ENCODE measurements at regions not wholly inside any gene's neighbourhood (a gene's known extent, or its start where the extent isn't known, plus 50 kb on each side); places are given as distances from the start of the nearest gene placed in this dataset.

DNA sequence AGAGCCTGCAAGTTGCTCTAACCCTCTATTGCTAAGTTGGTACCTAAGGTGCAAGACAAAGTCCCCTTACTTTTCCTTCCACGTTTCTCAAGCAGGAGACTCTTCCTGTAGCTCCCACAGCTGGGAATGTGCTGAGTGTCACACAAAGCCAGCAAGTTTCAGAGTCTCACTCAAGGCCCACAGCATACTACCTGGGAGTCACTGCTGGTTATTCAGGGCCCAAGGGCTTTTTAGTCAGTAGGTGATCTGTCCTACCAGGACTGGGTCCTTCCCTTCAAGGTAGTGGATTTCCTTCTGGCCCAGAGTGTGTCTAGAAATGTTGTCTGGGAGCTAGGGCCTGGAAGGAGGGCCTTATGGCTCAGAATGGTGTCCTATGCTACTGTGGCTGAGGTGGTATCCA is 261.9 kb upstream of the CITED2 start:
- WGBS, 2 donors: 75 to 100% methylated on average over 1 of the region's 1 CpG

DNA sequence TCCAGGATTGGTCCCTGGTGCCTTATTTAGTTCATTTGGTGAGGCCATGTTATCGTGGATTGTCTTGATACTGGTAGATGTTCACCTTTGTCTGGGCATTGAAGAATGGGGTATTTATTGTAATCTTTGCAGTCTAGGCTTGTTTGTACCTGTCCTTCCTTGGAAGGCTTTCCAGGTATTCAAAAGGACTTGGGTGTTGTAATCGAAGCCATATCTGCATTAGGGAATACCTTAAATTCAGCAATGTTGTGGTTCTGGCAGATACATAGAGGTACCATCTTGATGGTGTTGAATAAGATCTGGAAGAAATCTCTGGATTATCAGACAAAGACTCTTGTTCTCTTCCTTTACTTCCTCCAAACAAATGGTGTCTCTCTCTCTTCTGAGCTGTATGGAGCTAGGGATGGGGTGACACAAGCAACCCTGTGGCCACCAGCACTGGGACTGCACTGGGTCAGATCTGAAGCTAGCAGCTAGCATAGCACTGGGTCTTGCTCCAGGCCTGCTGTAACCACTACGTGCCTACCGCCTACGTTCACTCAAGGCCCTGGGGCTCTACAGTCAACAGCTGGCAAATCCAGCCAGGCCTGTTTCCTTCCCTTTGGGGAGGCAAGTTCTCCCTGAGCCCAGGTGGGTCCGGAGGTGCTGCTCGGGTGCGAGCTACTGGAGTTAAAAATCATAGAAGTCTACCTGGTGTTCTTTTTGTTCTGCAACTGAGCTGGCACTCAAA is 261.1 kb upstream of the CITED2 start:
- TF ChIP-seq, protein P1, sequence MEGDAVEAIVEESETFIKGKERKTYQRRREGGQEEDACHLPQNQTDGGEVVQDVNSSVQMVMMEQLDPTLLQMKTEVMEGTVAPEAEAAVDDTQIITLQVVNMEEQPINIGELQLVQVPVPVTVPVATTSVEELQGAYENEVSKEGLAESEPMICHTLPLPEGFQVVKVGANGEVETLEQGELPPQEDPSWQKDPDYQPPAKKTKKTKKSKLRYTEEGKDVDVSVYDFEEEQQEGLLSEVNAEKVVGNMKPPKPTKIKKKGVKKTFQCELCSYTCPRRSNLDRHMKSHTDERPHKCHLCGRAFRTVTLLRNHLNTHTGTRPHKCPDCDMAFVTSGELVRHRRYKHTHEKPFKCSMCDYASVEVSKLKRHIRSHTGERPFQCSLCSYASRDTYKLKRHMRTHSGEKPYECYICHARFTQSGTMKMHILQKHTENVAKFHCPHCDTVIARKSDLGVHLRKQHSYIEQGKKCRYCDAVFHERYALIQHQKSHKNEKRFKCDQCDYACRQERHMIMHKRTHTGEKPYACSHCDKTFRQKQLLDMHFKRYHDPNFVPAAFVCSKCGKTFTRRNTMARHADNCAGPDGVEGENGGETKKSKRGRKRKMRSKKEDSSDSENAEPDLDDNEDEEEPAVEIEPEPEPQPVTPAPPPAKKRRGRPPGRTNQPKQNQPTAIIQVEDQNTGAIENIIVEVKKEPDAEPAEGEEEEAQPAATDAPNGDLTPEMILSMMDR (IDR thresholded peaks at IDR 0.05): no peak
- TF ChIP-seq POLR2A (IDR thresholded peaks at IDR 0.05): no peak
- WGBS, 2 donors: 44 to 71% methylated on average over 8 of the region's 8 CpGs
- Histone ChIP-seq H3K4me3 (no peak overlapping the region), H3K27ac (no peak overlapping the region), H3K36me3 (no peaks in the 10 kb centered on the region), H3K27me3 (no peaks in the 10 kb centered on the region), H3K9me3 (no peaks in the 10 kb centered on the region), H3K4me1 (peaks cover 0 to 17% (median 9%) of the 10 kb centered on the region in 3 donors)
- no peak for DNase-seq
- intact Hi-C loops (cut with DNase I): no loop called here

More for the DNA sequence above, 261.9 kb upstream of the CITED2 start:
- Histone ChIP-seq H3K27me3 (no peaks in the 10 kb centered on the region), H3K4me3 (no peak overlapping the region), H3K9me3 (no peaks in the 10 kb centered on the region), H3K36me3 (no peaks in the 10 kb centered on the region), H3K4me1 (peaks cover 0 to 17% (median 9%) of the 10 kb centered on the region in 3 donors), H3K27ac (no peak overlapping the region)
- DNase-seq: no peak
- no peak for TF ChIP-seq POLR2A (IDR thresholded peaks at IDR 0.05)
- TF ChIP-seq, protein P1 (IDR thresholded peaks at IDR 0.05): no peak
- intact Hi-C loops (cut with DNase I): no loop called here

DNA sequence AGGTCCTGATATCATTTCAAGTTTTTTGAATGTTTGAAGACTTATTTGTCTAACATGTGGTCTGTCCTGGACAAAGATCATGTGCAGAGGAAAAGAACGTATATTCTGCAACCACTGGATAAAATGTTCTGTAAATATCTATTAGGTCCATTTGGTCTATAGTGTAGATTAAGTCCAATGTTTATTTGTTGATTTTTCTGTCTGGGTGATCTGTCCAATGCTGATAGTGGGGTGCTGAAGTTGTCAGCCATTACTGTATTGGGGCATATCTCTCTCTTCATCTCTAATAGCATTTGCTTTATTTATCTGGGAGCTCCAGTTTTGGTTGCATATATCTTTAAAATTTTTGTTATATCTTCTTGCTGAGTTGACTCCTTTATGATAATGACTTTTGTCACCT is 258.4 kb upstream of the CITED2 start:
- Histone ChIP-seq H3K4me1 (peaks cover 0 to 17% (median 9%) of the 10 kb centered on the region in 3 donors), H3K9me3 (no peaks in the 10 kb centered on the region), H3K36me3 (no peaks in the 10 kb centered on the region), H3K27ac (no peak overlapping the region), H3K4me3 (no peak overlapping the region), H3K27me3 (no peaks in the 10 kb centered on the region)
- intact Hi-C loops (cut with DNase I): no loop called here
- TF ChIP-seq, protein P1 (IDR thresholded peaks at IDR 0.05): no peak
- no peak for TF ChIP-seq POLR2A (IDR thresholded peaks at IDR 0.05)
- WGBS, 2 donors: 76 to 80% methylated on average over 1 of the region's 1 CpG
- no peak for DNase-seq

DNA sequence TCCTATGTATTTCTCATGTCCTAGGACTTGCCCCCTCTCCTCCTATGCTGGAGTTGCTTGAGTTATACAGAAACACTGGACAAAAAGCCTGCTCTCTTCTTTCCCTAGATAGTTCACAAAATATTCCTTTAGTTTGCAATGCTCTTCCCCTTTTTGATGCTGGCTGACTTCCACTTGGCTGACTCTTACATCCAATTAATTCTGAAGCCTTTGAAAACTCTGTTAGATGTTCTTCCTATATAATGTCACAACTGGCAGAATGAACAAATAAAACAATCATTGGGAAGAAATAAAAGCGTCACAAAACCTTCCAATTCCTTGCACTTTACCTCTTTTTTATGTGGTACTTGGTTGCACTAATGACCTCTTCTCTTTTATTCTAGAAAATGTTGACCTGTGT is 253.8 kb upstream of the CITED2 start:
- WGBS, 2 donors: 24 to 28% methylated on average over 1 of the region's 1 CpG

DNA sequence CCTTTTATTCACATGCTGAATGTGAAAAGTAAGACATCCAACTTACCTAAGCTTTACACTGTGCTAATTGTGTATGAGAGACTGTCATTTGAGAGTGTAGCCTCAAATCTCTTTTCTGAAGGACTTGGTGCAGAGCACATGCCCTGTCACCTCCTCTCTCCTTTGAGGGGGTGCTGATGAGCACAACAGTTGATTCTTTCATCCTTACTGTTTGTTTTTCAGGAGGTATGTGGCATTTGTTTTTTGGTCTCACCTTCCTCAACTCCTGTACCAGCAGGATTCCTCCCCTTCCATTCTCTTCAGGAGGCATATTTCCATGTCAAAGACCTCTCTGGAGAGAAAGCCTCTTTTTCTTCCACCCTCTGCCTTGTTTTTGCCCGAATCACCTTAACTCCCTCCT is 252.6 kb upstream of the CITED2 start:
- TF ChIP-seq, protein P1 (IDR thresholded peaks at IDR 0.05): no peak
- no peak for TF ChIP-seq POLR2A (IDR thresholded peaks at IDR 0.05)
- H3K36me3 ChIP-seq: no peaks in the 10 kb centered on the region
- no peak overlapping the region for H3K27ac ChIP-seq
- H3K4me3 ChIP-seq: no peak overlapping the region
- DNase-seq: no peak
- no peaks in the 10 kb centered on the region for H3K9me3 ChIP-seq
- intact Hi-C loops (cut with DNase I): no loop called here
- H3K4me1 ChIP-seq: peaks cover 0 to 3% (median 0%) of the 10 kb centered on the region in 3 donors
- no peaks in the 10 kb centered on the region for H3K27me3 ChIP-seq
- WGBS, 2 donors: 41 to 70% methylated on average over 1 of the region's 1 CpG

More for the DNA sequence above, 253.8 kb upstream of the CITED2 start:
- Histone ChIP-seq H3K27me3 (no peaks in the 10 kb centered on the region), H3K4me1 (peaks cover 0 to 3% (median 0%) of the 10 kb centered on the region in 3 donors), H3K36me3 (no peaks in the 10 kb centered on the region), H3K9me3 (no peaks in the 10 kb centered on the region), H3K4me3 (no peak overlapping the region), H3K27ac (no peak overlapping the region)
- intact Hi-C loops (cut with DNase I): no loop called here
- TF ChIP-seq, protein P1 (IDR thresholded peaks at IDR 0.05): no peak
- TF ChIP-seq POLR2A (IDR thresholded peaks at IDR 0.05): no peak
- DNase-seq: no peak
